H1 (cell line): ENCODE measurements at regions not wholly inside any gene's neighbourhood (a gene's known extent, or its start where the extent isn't known, plus 50 kb on each side); places are given as distances from the start of the nearest gene placed in this dataset.

ENCODE experiments used
- CTCF ChIA-PET: fragments of 300-600 bp; sonication (Branson Sonifier 250); formaldehyde crosslinking; loops from one replicate; lab custom pipeline; 2021; ENCODE audit not compliant: partially characterized antibody; lab: Charles Lee
- POLR2A ChIA-PET: fragments of 300-600 bp; sonication (Branson Sonifier 250); formaldehyde crosslinking; loops from one replicate; lab custom pipeline; 2021; ENCODE audit warnings: inconsistent platforms; ENCODE audit not compliant: partially characterized antibody; lab: Charles Lee
- DNase-seq, 2 experiments: peaks; one replicate each; pipeline versions ENCODE4 v3.0.0 to v3.0.0-alpha.2; 2010 to 2022; ENCODE audit warnings: low spot score in 2 of 2, low read depth in 1 of 2, mixed read lengths in 1 of 2
- FAIRE-seq: peaks from 2 replicates; lab custom pipeline; 2011; peaks lifted over from hg19 to GRCh38; lab: Jason Lieb, UNC
- H2AFZ ChIP-seq: 2 replicates; pipeline ENCODE4 v1.8.1; 2012; ENCODE audit warnings: low read length, inconsistent platforms
- H2AK5ac ChIP-seq: 2 replicates; pipeline ENCODE4 v1.6.1; 2013; ENCODE audit warnings: low read depth, low read length
- H2BK120ac ChIP-seq: replicated peaks from 2 replicates; pipeline ENCODE3; 2013; ENCODE audit warnings: low read depth, low read length, inconsistent platforms
- H2BK12ac ChIP-seq: 2 replicates; pipeline ENCODE4 v1.6.1; 2013; ENCODE audit warnings: low read depth, low read length
- H2BK15ac ChIP-seq: 2 replicates; pipeline ENCODE4 v1.6.1; 2013; ENCODE audit warnings: low read length
- H2BK20ac ChIP-seq: 2 replicates; pipeline ENCODE4 v1.6.1; 2013; ENCODE audit warnings: low read length
- H2BK5ac ChIP-seq: 2 replicates; pipeline ENCODE4 v1.6.1; 2013; ENCODE audit warnings: low read depth, low read length
- H3K14ac ChIP-seq: 2 replicates; pipeline ENCODE4 v1.6.1; 2013; ENCODE audit warnings: inconsistent platforms; ENCODE audit not compliant: insufficient read length
- H3K18ac ChIP-seq: 2 replicates; pipeline ENCODE4 v1.6.1; 2013; ENCODE audit warnings: low read length; ENCODE audit errors: extremely low read depth
- H3K23ac ChIP-seq: 2 replicates; pipeline ENCODE4 v1.6.1; 2013; ENCODE audit warnings: inconsistent platforms; ENCODE audit not compliant: insufficient read length
- H3K23me2 ChIP-seq: 2 replicates; pipeline ENCODE4 v1.6.1; 2013; ENCODE audit warnings: low read depth, low read length
- H3K27ac ChIP-seq: 2 replicates; pipeline ENCODE4 v1.6.1; 2011; ENCODE audit warnings: low read depth, low read length, inconsistent platforms
- H3K27me3 ChIP-seq, 4 experiments: replicated peaks in 1 of 4; 1 replicate in 1 of 4; 2 replicates in 3 of 4; pipeline versions ENCODE4 v1.6.1 to v1.8.1; 2011 to 2013; ENCODE audit warnings: low read length in 3 of 4, mild to moderate bottlenecking in 3 of 4, inconsistent platforms in 2 of 4, mixed read lengths in 2 of 4, moderate library complexity in 1 of 4; ENCODE audit not compliant: control insufficient read depth in 3 of 4, insufficient read depth in 3 of 4; ENCODE audit errors: extremely low read depth in 1 of 4
- H3K36me3 ChIP-seq, 4 experiments: 2 replicates each; pipeline versions ENCODE4 v1.6.1 to v1.8.1; 2011 to 2013; ENCODE audit warnings: mild to moderate bottlenecking in 4 of 4, low read length in 3 of 4, moderate library complexity in 2 of 4, control low read depth in 1 of 4, inconsistent platforms in 1 of 4; ENCODE audit not compliant: insufficient read depth in 4 of 4, control insufficient read depth in 2 of 4
- H3K4ac ChIP-seq: replicated peaks from 2 replicates; pipeline ENCODE3; 2013; ENCODE audit warnings: low read length, low read depth, mixed read lengths, inconsistent platforms; ENCODE audit not compliant: insufficient read length
- H3K4me1 ChIP-seq, 4 experiments: replicated peaks in 1 of 4; 1 replicate in 1 of 4; 2 replicates in 3 of 4; pipeline versions ENCODE4 v1.6.1 to v1.8.1; 2011 to 2013; ENCODE audit warnings: low read length in 3 of 4, inconsistent platforms in 2 of 4, mixed read lengths in 1 of 4; ENCODE audit not compliant: insufficient read depth in 4 of 4, control insufficient read depth in 3 of 4
- H3K4me2 ChIP-seq, 2 experiments: 2 replicates each; pipeline versions ENCODE4 v1.6.1 to v1.8.1; 2011 to 2013; ENCODE audit warnings: low read depth in 2 of 2, low read length in 2 of 2, control low read depth in 1 of 2, inconsistent platforms in 1 of 2, mild to moderate bottlenecking in 1 of 2; ENCODE audit not compliant: insufficient read depth in 1 of 2
- H3K4me3 ChIP-seq, 4 experiments: fragments of 200-600, 300-600 bp in 1 of 4; sonication (generic), shearing (Covaris generic), sonication (Bioruptor Twin) in 1 of 4; 2 replicates each; pipeline versions ENCODE4 v1.5.1 to v1.8.1; 2011 to 2016; ENCODE audit warnings: low read length in 4 of 4, low read depth in 3 of 4, control low read depth in 2 of 4, inconsistent platforms in 2 of 4, mild to moderate bottlenecking in 2 of 4, mixed read lengths in 1 of 4, moderate library complexity in 1 of 4; ENCODE audit not compliant: insufficient read depth in 2 of 4; ENCODE audit errors: extremely low read depth in 1 of 4
- H3K56ac ChIP-seq: replicated peaks from 2 replicates; pipeline ENCODE3; 2013; ENCODE audit warnings: low read depth, mild to moderate bottlenecking, mixed read lengths, low read length, inconsistent platforms; ENCODE audit not compliant: insufficient read length
- H3K79me1 ChIP-seq: 2 replicates; pipeline ENCODE4 v1.6.1; 2013; ENCODE audit warnings: low read depth, low read length, control low read depth
- H3K79me2 ChIP-seq, 2 experiments: 2 replicates each; pipeline versions ENCODE4 v1.6.1 to v1.8.1; 2012 to 2013; ENCODE audit warnings: low read length in 2 of 2, mild to moderate bottlenecking in 2 of 2, inconsistent platforms in 1 of 2; ENCODE audit not compliant: insufficient read depth in 2 of 2, control insufficient read depth in 1 of 2
- H3K9ac ChIP-seq, 4 experiments: replicated peaks in 1 of 4; 1 replicate in 1 of 4; 2 replicates in 3 of 4; pipeline versions ENCODE4 v1.6.1 to v1.8.1; 2011 to 2013; ENCODE audit warnings: low read depth in 3 of 4, low read length in 3 of 4, control low read depth in 2 of 4, mild to moderate bottlenecking in 2 of 4, moderate library complexity in 2 of 4, inconsistent platforms in 1 of 4; ENCODE audit errors: extremely low read depth in 1 of 4
- H3K9me3 ChIP-seq, 2 experiments: 2 replicates each; pipeline versions ENCODE4 v1.6.1 to v1.8.1; 2012 to 2013; ENCODE audit warnings: mild to moderate bottlenecking in 2 of 2, moderate library complexity in 2 of 2, control low read depth in 1 of 2, inconsistent platforms in 1 of 2, low read depth in 1 of 2, low read length in 1 of 2, mixed read lengths in 1 of 2; ENCODE audit not compliant: insufficient read depth in 2 of 2
- H4K20me1 ChIP-seq, 2 experiments: replicated peaks in 1 of 2; 2 replicates each; pipeline versions ENCODE3 to v1.8.1; 2011 to 2013; ENCODE audit warnings: inconsistent platforms in 2 of 2, low read length in 2 of 2, mild to moderate bottlenecking in 1 of 2; ENCODE audit not compliant: insufficient read depth in 2 of 2, control insufficient read depth in 1 of 2
- H4K5ac ChIP-seq: 2 replicates; pipeline ENCODE4 v1.6.1; 2013; ENCODE audit warnings: low read length, low read depth, mixed read lengths, inconsistent platforms; ENCODE audit not compliant: insufficient read length
- H4K8ac ChIP-seq: 2 replicates; pipeline ENCODE4 v1.8.0; 2013; ENCODE audit warnings: mild to moderate bottlenecking, moderate library complexity, low read length, inconsistent platforms; ENCODE audit not compliant: insufficient read depth; ENCODE audit errors: extremely low read depth
- H4K91ac ChIP-seq: replicated peaks from 2 replicates; pipeline ENCODE3; 2013; ENCODE audit warnings: low read length, mixed read lengths, inconsistent platforms; ENCODE audit not compliant: insufficient read length
- JUN ChIP-seq: IDR thresholded peaks from 2 replicates; pipeline ENCODE4 v1.6.1; 2011; ENCODE audit warnings: low read depth, mild to moderate bottlenecking, improper control_type of control experiment, low read length
- KDM4A ChIP-seq: IDR thresholded peaks from one replicate; pipeline ENCODE4 v1.7.1; 2012; ENCODE audit warnings: low read depth, mild to moderate bottlenecking, moderate library complexity, low read length, inconsistent platforms; ENCODE audit not compliant: severe bottlenecking
- KDM5A ChIP-seq: fragments of 200-600 bp; IDR thresholded peaks from 2 replicates; pipeline ENCODE4 v1.7.1; 2012; ENCODE audit warnings: mild to moderate bottlenecking, low read length, inconsistent platforms, mixed read lengths
- RFX5 ChIP-seq: IDR thresholded peaks from 2 replicates; pipeline ENCODE4 v1.6.1; 2011; ENCODE audit warnings: low read depth, low read length, improper control_type of control experiment, borderline replicate concordance
- TAF1 ChIP-seq: IDR thresholded peaks from 2 replicates; pipeline ENCODE4 v1.6.1; 2011; ENCODE audit warnings: mild to moderate bottlenecking, low read depth, low read length
- WGBS, 2 experiments: shearing (Covaris generic) in 1 of 2; methylation state at CpG; one replicate each; pipeline versions ENCODE4 v1.1.6 to v1.1.7; 2013 to 2015; ENCODE audit warnings: low lambda C conversion rate in 2 of 2, mixed read lengths in 2 of 2, inconsistent platforms in 1 of 2, low coverage in 1 of 2, missing lambda C conversion rate in 1 of 2; ENCODE audit not compliant: insufficient replicate concordance in 2 of 2, insufficient coverage in 1 of 2, insufficient read length in 1 of 2; ENCODE audit errors: extremely low coverage in 1 of 2, missing lambda C conversion rate in 1 of 2; 5-methylcytosine and 5-hydroxymethylcytosine counted together

- no peak overlapping the region for H2BK120ac ChIP-seq
- POLR2A ChIA-PET = interaction anchor here (0.7 to 20.9 kb wide), 6 partner anchors 10 to 136 kb away, joined by 3 to 2060 read pairs (median 229); a partner anchor contains a TSS
- 90% methylated on average over 11 of the region's 11 CpGs; no CpG with 5 or more reads in 1 of the 2 experiments for WGBS, 2 experiments
Measured at GRCh38 chr6:26163427-26164119, 76.3 kb downstream of the HFE start.

More at GRCh38 chr6:26163427-26164119, 76.3 kb downstream of the HFE start:
- Histone ChIP-seq H4K91ac (no peak overlapping the region), H3K4me1 (no peaks in the 10 kb centered on the region; a peak in 1 of 7 replicates), H2AK5ac (no peak overlapping the region), H3K4me2 (no peak overlapping the region), H2BK5ac (no peak overlapping the region), H2AFZ (no peak overlapping the region), H3K18ac (no peak overlapping the region), H4K5ac (no peak overlapping the region), H3K56ac (no peak overlapping the region), H3K4ac (no peak overlapping the region), H3K36me3 (no peaks in the 10 kb centered on the region; a peak in 1 of 8 replicates), H3K79me1 (no peaks in the 10 kb centered on the region), H3K4me3 (no peak overlapping the region), H4K20me1 (peaks cover 1 to 3% of the 10 kb centered on the region in 2 experiments), H2BK12ac (no peak overlapping the region), H3K9me3 (no peaks in the 10 kb centered on the region), H3K23me2 (peaks cover 6% of the 10 kb centered on the region), H3K9ac (no peak overlapping the region), H3K79me2 (peaks cover 0 to 17% of the 10 kb centered on the region in 2 experiments; a peak in 2 of 4 replicates)
- TF ChIP-seq TAF1 (no peak), KDM5A (no peak), KDM4A (no peak), JUN (no peak), RFX5 (no peak)
- TF ChIP-seq, all 59 proteins: peak for 0
- H3K27ac ChIP-seq = no peak overlapping the region
- H3K14ac ChIP-seq = no peak overlapping the region
- H2BK20ac ChIP-seq = no peak overlapping the region
- DNase-seq (no peak), FAIRE-seq (no peak)
- no peak overlapping the region for H4K8ac ChIP-seq
- no peak overlapping the region for H2BK15ac ChIP-seq
- no peak overlapping the region for H3K23ac ChIP-seq
- no peaks in the 10 kb centered on the region for H3K27me3 ChIP-seq
- CTCF ChIA-PET = interaction anchor here (0.9 kb wide), 1 partner anchor 12 kb away, joined by 3 read pairs; no protein-coding TSS in a partner anchor
